SU-DHL-6 (cell line): ENCODE measurements at regions not wholly inside any gene's neighbourhood (a gene's known extent, or its start where the extent isn't known, plus 50 kb on each side); places are given as distances from the start of the nearest gene placed in this dataset.

ENCODE experiments used
- H2AFZ ChIP-seq: fragments of 200-600 bp; sonication (generic); 2 replicates; pipeline ENCODE4 v1.6.1; 2014; ENCODE audit warnings: low read depth, mild to moderate bottlenecking, moderate library complexity, mixed read lengths, antibody characterized with exemption, low read length; ENCODE audit not compliant: severe bottlenecking
- H3F3A ChIP-seq: fragments of 200-600 bp; shearing (Covaris generic); 2 replicates; pipeline ENCODE4 v1.6.0; 2016; ENCODE audit warnings: antibody characterized with exemption, mild to moderate bottlenecking; ENCODE audit not compliant: insufficient read depth
- H3K27ac ChIP-seq: fragments of 200-600 bp; sonication (generic); 2 replicates; pipeline ENCODE4 v1.5.1; 2016; ENCODE audit warnings: low read depth, mild to moderate bottlenecking, low read length, moderate library complexity, mixed read lengths
- H3K27me3 ChIP-seq: fragments of 200-600 bp; sonication (generic), shearing (Covaris generic); 2 replicates; pipeline ENCODE4 v1.6.0; 2014; ENCODE audit warnings: mild to moderate bottlenecking, low read length
- H3K36me3 ChIP-seq: fragments of 200-600 bp; sonication (generic); 2 replicates; pipeline ENCODE4 v1.6.1; 2014; ENCODE audit warnings: mild to moderate bottlenecking, low read length, mixed read lengths
- H3K4me2 ChIP-seq: fragments of 300-600, 200-600 bp; shearing (Covaris generic), sonication (generic); 2 replicates; pipeline ENCODE4 v1.6.0; 2014; ENCODE audit warnings: low read length, low read depth, mild to moderate bottlenecking; ENCODE audit not compliant: poor library complexity, severe bottlenecking
- H3K4me3 ChIP-seq: fragments of 200-600 bp; sonication (generic); 2 replicates; pipeline ENCODE4 v1.5.1; 2014; ENCODE audit warnings: antibody characterized with exemption, low read length, mild to moderate bottlenecking, mixed read lengths; ENCODE audit not compliant: insufficient read depth, poor library complexity, severe bottlenecking
- H3K79me2 ChIP-seq: fragments of 200-600 bp; sonication (generic); 2 replicates; pipeline ENCODE4 v1.6.1; 2014; ENCODE audit warnings: mild to moderate bottlenecking, low read length, moderate library complexity; ENCODE audit not compliant: insufficient read depth
- H3K9ac ChIP-seq: fragments of 200-600 bp; sonication (generic); 2 replicates; pipeline ENCODE4 v1.7.0; 2014; ENCODE audit warnings: mild to moderate bottlenecking, low read length
- H3K9me2 ChIP-seq: fragments of 200-600 bp; sonication (generic); replicated peaks from 2 replicates; pipeline ENCODE4 v1.6.1; 2014; ENCODE audit warnings: low read length; ENCODE audit not compliant: insufficient read depth
- H3K9me3 ChIP-seq: fragments of 200-600 bp; sonication (generic); 2 replicates; pipeline ENCODE4 v1.6.1; 2014; ENCODE audit warnings: low read length, mixed read lengths; ENCODE audit not compliant: insufficient read depth
- H4K20me1 ChIP-seq: fragments of 200-600 bp; sonication (generic); 2 replicates; pipeline ENCODE4 v1.6.1; 2014; ENCODE audit warnings: low read depth, mild to moderate bottlenecking, antibody characterized with exemption, low read length, moderate library complexity, mixed read lengths
- CTCF ChIP-seq: fragments of 200-600 bp; sonication (generic); IDR thresholded peaks from one replicate; pipeline ENCODE4 v1.5.1; 2017; ENCODE audit warnings: antibody characterized with exemption, mild to moderate bottlenecking, low read length, moderate library complexity; ENCODE audit not compliant: insufficient read depth, poor library complexity, severe bottlenecking
- EZH2phosphoT487 ChIP-seq: fragments of 200-600 bp; sonication (generic), shearing (Covaris generic); conservative IDR thresholded peaks from 2 replicates; pipeline ENCODE4 v1.6.1; 2018; ENCODE audit warnings: mild to moderate bottlenecking, antibody characterized with exemption, low read length, moderate library complexity, mixed read lengths

GRCh38 chr9:126024581-126025230 is 277.5 kb downstream of the PBX3 start:
- Histone ChIP-seq H3K27me3 (no peaks in the 10 kb centered on the region), H3K4me3 (no peak overlapping the region), H4K20me1 (no peaks in the 10 kb centered on the region), H3K79me2 (no peaks in the 10 kb centered on the region), H3F3A (no peaks in the 10 kb centered on the region), H3K4me2 (no peak overlapping the region), H3K27ac (no peak overlapping the region), H3K36me3 (no peaks in the 10 kb centered on the region), H3K9ac (no peak overlapping the region), H2AFZ (no peak overlapping the region), H3K9me3 (no peaks in the 10 kb centered on the region), H3K9me2 (no peaks in the 10 kb centered on the region)
- TF ChIP-seq CTCF (no peak), EZH2phosphoT487 (no peak)

GRCh38 chr9:126025991-126026390 is 278.8 kb downstream of the PBX3 start:
- Histone ChIP-seq H4K20me1 (no peaks in the 10 kb centered on the region), H3K4me3 (no peak overlapping the region), H3K9ac (no peak overlapping the region), H3F3A (no peaks in the 10 kb centered on the region), H3K79me2 (no peaks in the 10 kb centered on the region), H3K27ac (no peak overlapping the region), H3K4me2 (no peak overlapping the region), H2AFZ (no peak overlapping the region), H3K9me2 (no peaks in the 10 kb centered on the region), H3K27me3 (no peaks in the 10 kb centered on the region), H3K36me3 (no peaks in the 10 kb centered on the region), H3K9me3 (no peaks in the 10 kb centered on the region)
- TF ChIP-seq CTCF, result no peak
- no peak for TF ChIP-seq EZH2phosphoT487

GRCh38 chr9:126027566-126027965 is 280.4 kb downstream of the PBX3 start:
- H3K27me3 ChIP-seq, result no peaks in the 10 kb centered on the region
- no peaks in the 10 kb centered on the region for H3K9me3 ChIP-seq
- H3K9me2 ChIP-seq, result no peaks in the 10 kb centered on the region
- no peaks in the 10 kb centered on the region for H4K20me1 ChIP-seq
- no peaks in the 10 kb centered on the region for H3F3A ChIP-seq
- no peak overlapping the region for H3K4me2 ChIP-seq
- no peaks in the 10 kb centered on the region for H3K36me3 ChIP-seq
- no peak overlapping the region for H2AFZ ChIP-seq
- no peak for TF ChIP-seq EZH2phosphoT487
- TF ChIP-seq CTCF, result no peak
- no peak overlapping the region for H3K9ac ChIP-seq
- H3K79me2 ChIP-seq, result no peaks in the 10 kb centered on the region
- no peak overlapping the region for H3K27ac ChIP-seq
- no peak overlapping the region for H3K4me3 ChIP-seq
